NOMO-1 treated with DMSO at 0.1 percent for 48 hours (cell line): ENCODE measurements at regions not wholly inside any gene's neighbourhood (a gene's known extent, or its start where the extent isn't known, plus 50 kb on each side); places are given as distances from the start of the nearest gene placed in this dataset.
A peak's percentile ranks its signal among the peaks of the same experiment; 100 is the strongest.

Source experiments
- DNase-seq: peaks from one replicate; lab custom pipeline; 2025; ENCODE audit not compliant: unreplicated experiment; lab: John Stamatoyannopoulos, UW

- DNase-seq: no peak
These were observed 253.7 kb upstream of the PRDM9 start for GRCh38 chr5:23253621-23254198.

- DNase-seq: no peak
These were observed 264.5 kb upstream of the PRDM9 start for GRCh38 chr5:23242891-23243290.

- DNase-seq: no peak
These were observed 272.2 kb upstream of the PRDM9 start for GRCh38 chr5:23235246-23235645.

- no peak for DNase-seq
These were observed 273.2 kb upstream of the PRDM9 start for GRCh38 chr5:23234197-23234596.

- DNase-seq: no peak
These were observed 283.6 kb upstream of the PRDM9 start for GRCh38 chr5:23223846-23224245.

- DNase-seq: no peak
These were observed 285.6 kb upstream of the PRDM9 start for GRCh38 chr5:23221831-23222230.

GRCh38 chr5:23217159-23217558 is 290.2 kb upstream of the PRDM9 start:
- no peak for DNase-seq

GRCh38 chr5:23216345-23216744 is 291.1 kb upstream of the PRDM9 start:
- DNase-seq: no peak

GRCh38 chr5:23208959-23209431 is 298.4 kb upstream of the PRDM9 start:
- DNase-seq: peak; percentile 87

GRCh38 chr5:23204111-23204510 is 303.3 kb upstream of the PRDM9 start:
- no peak for DNase-seq

- no peak for DNase-seq
These were observed 316.7 kb upstream of the CDH12 start for GRCh38 chr5:23169660-23170416.

- no peak for DNase-seq
These were observed 311.8 kb upstream of the CDH12 start for GRCh38 chr5:23164971-23165370.

GRCh38 chr5:23158179-23158578 is 305.0 kb upstream of the CDH12 start:
- no peak for DNase-seq

GRCh38 chr5:23157716-23158115 is 304.6 kb upstream of the CDH12 start:
- no peak for DNase-seq

GRCh38 chr5:23157169-23157568 is 304.0 kb upstream of the CDH12 start:
- DNase-seq: no peak

- no peak for DNase-seq
These were observed 294.5 kb upstream of the CDH12 start for GRCh38 chr5:23147625-23148024.

GRCh38 chr5:23146183-23146582 is 293.0 kb upstream of the CDH12 start:
- no peak for DNase-seq

- peak; percentile 50 for DNase-seq
These were observed 286.4 kb upstream of the CDH12 start for GRCh38 chr5:23139338-23140171.

GRCh38 chr5:23136958-23137357 is 283.8 kb upstream of the CDH12 start:
- DNase-seq: no peak

GRCh38 chr5:23132231-23132630 is 279.1 kb upstream of the CDH12 start:
- no peak for DNase-seq

- no peak for DNase-seq
These were observed 259.1 kb upstream of the CDH12 start for GRCh38 chr5:23112237-23112636.

- DNase-seq: no peak
These were observed 251.9 kb upstream of the CDH12 start for GRCh38 chr5:23105021-23105420.
